Smooth muscle cell (in vitro differentiated cells): ENCODE measurements at regions not wholly inside any gene's neighbourhood (a gene's known extent, or its start where the extent isn't known, plus 50 kb on each side); places are given as distances from the start of the nearest gene placed in this dataset.

Experiments used
- DNase-seq: peaks from one replicate; lab custom pipeline; 2025; ENCODE audit not compliant: unreplicated experiment; lab: John Stamatoyannopoulos, UW
- H2AFZ ChIP-seq: fragments of 200-600 bp; sonication (generic); 2 replicates; pipeline ENCODE4 v1.6.0; 2016; ENCODE audit warnings: antibody characterized with exemption, low read depth, mild to moderate bottlenecking
- H3F3A ChIP-seq: fragments of 200-600 bp; sonication (generic); 2 replicates; pipeline ENCODE4 v1.6.0; 2017; ENCODE audit warnings: antibody characterized with exemption, low read depth
- H3K27ac ChIP-seq: fragments of 200-600 bp; sonication (generic); 2 replicates; pipeline ENCODE4 v1.5.1; 2016; ENCODE audit warnings: low read depth, mild to moderate bottlenecking
- H3K27me3 ChIP-seq: fragments of 200-600 bp; sonication (generic); 2 replicates; pipeline ENCODE4 v1.6.1; 2016; ENCODE audit warnings: low read depth, mild to moderate bottlenecking
- H3K36me3 ChIP-seq: fragments of 200-600 bp; sonication (generic); 2 replicates; pipeline ENCODE4 v1.5.1; 2016; ENCODE audit warnings: low read depth
- H3K4me1 ChIP-seq: fragments of 200-600 bp; sonication (generic); 2 replicates; pipeline ENCODE4 v1.5.1; 2016; ENCODE audit warnings: low read depth
- H3K4me2 ChIP-seq: fragments of 200-600 bp; sonication (generic); 2 replicates; pipeline ENCODE4 v1.6.0; 2016; ENCODE audit warnings: mild to moderate bottlenecking
- H3K4me3 ChIP-seq: fragments of 200-600 bp; sonication (generic); 2 replicates; pipeline ENCODE4 v1.5.1; 2016; ENCODE audit warnings: mild to moderate bottlenecking
- H3K79me2 ChIP-seq: fragments of 200-600 bp; sonication (generic); 2 replicates; pipeline ENCODE4 v1.6.0; 2016; ENCODE audit warnings: low read depth, mild to moderate bottlenecking
- H3K9ac ChIP-seq: fragments of 200-600 bp; sonication (generic); 2 replicates; pipeline ENCODE4 v1.6.0; 2016; ENCODE audit warnings: low read depth
- H3K9me3 ChIP-seq: fragments of 200-600 bp; sonication (generic); replicated peaks from 2 replicates; pipeline ENCODE4 v1.5.1; 2016; ENCODE audit warnings: low read depth
- H4K20me1 ChIP-seq: fragments of 200-600 bp; sonication (generic); 2 replicates; pipeline ENCODE4 v1.6.0; 2016; ENCODE audit warnings: low read depth
- WGBS: methylation state at CpG from one replicate; pipeline ENCODE4 v1.1.7; 2016; ENCODE audit warnings: low lambda C conversion rate; 5-methylcytosine and 5-hydroxymethylcytosine counted together
- TF ChIP-seq, protein P1 (sequence below): fragments of 200-600 bp; sonication (generic); IDR thresholded peaks from 2 replicates; pipeline ENCODE4 v1.5.1; 2017; ENCODE audit warnings: borderline replicate concordance, mild to moderate bottlenecking, antibody characterized with exemption; ENCODE audit not compliant: insufficient read depth, poor library complexity, severe bottlenecking

DNA sequence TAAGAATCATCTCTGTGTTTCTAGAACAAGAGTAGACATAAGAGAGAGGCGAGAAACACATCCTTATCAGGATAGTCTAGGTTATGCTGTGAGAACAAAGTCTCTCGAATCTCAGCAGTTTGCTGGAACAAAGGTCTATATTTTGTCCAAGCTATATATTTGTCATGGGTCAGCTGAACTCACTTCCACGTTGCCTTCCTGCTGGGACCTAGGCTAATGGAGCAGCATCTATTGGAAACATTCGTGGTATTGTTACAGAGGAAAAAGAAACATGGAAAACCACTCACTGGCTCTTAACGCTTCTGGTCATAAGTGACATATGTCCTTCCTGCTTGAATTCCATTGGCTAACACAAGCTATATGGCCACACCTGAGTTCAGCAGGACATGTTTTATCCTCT, 112.6 kb upstream of the DYRK2 start:
- peaks cover 6% of the 10 kb centered on the region for H3F3A ChIP-seq
- no peaks in the 10 kb centered on the region for H3K27me3 ChIP-seq
- TF ChIP-seq, protein P1, sequence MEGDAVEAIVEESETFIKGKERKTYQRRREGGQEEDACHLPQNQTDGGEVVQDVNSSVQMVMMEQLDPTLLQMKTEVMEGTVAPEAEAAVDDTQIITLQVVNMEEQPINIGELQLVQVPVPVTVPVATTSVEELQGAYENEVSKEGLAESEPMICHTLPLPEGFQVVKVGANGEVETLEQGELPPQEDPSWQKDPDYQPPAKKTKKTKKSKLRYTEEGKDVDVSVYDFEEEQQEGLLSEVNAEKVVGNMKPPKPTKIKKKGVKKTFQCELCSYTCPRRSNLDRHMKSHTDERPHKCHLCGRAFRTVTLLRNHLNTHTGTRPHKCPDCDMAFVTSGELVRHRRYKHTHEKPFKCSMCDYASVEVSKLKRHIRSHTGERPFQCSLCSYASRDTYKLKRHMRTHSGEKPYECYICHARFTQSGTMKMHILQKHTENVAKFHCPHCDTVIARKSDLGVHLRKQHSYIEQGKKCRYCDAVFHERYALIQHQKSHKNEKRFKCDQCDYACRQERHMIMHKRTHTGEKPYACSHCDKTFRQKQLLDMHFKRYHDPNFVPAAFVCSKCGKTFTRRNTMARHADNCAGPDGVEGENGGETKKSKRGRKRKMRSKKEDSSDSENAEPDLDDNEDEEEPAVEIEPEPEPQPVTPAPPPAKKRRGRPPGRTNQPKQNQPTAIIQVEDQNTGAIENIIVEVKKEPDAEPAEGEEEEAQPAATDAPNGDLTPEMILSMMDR: no peak
- no peak overlapping the region for H3K4me3 ChIP-seq
- peaks cover 4% of the 10 kb centered on the region for H3K4me1 ChIP-seq
- no peaks in the 10 kb centered on the region for H3K9me3 ChIP-seq
- no peaks in the 10 kb centered on the region for H3K36me3 ChIP-seq
- no peak overlapping the region for H3K4me2 ChIP-seq
- no peak overlapping the region for H3K9ac ChIP-seq
- H3K79me2 ChIP-seq: no peaks in the 10 kb centered on the region
- 93% methylated on average over 5 of the region's 5 CpGs for WGBS
- H4K20me1 ChIP-seq: no peaks in the 10 kb centered on the region
- no peak overlapping the region for H3K27ac ChIP-seq
- no peak for DNase-seq
- H2AFZ ChIP-seq: no peak overlapping the region

DNA sequence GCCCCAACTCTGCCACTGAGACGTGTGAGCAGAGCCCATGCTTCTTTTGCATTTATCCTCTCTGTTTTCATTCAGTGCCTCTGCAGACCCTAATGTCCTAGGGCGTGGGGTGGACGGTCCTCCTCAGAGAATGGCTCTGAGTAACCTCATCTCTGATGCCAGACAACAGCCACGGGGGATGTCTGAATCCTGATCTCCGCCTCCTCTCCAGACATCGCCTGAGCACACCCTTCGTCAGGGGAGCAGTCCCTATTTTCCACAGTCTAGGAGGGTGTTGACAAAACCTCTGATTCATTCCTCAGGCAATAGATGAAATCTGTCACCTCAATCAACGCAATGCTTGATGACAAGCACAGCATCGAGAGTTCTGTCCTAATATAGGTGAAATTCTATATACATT, 109.2 kb upstream of the DYRK2 start:
- WGBS: 72% methylated on average over 9 of the region's 9 CpGs
- Histone ChIP-seq H3K79me2 (no peaks in the 10 kb centered on the region), H3K36me3 (no peaks in the 10 kb centered on the region), H3K4me3 (no peak overlapping the region), H3K4me2 (no peak overlapping the region), H2AFZ (no peak overlapping the region), H3K4me1 (no peaks in the 10 kb centered on the region), H3K27me3 (peaks cover 3% of the 10 kb centered on the region), H3K9ac (no peak overlapping the region), H4K20me1 (no peaks in the 10 kb centered on the region), H3F3A (no peaks in the 10 kb centered on the region), H3K9me3 (no peaks in the 10 kb centered on the region), H3K27ac (peak overlapping the region; percentile 30)
- TF ChIP-seq, protein P1: no peak
- DNase-seq: no peak

DNA sequence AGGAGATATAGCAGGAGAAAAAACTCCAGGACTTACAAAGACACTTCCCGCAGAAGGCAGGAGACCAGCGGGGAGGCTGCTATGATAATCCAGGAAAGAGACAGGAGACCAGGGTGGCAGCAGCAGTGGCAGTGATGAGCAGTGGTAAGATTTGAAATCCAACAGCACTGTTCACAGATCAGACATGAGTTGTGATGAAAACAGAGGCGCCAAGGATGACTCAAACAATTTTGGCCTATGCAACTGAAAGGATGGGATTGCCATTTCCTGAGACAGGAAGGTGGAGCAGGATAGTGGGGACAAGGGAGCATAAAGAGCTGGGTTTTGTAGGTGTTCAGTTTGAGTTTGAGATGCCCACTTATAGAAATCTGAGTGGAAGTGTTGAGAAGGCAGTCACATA, 108.6 kb upstream of the DYRK2 start:
- no peak overlapping the region for H3K9ac ChIP-seq
- no peak overlapping the region for H3K4me2 ChIP-seq
- H3K4me1 ChIP-seq: no peaks in the 10 kb centered on the region
- DNase-seq: no peak
- H3K27ac ChIP-seq: peak overlapping the region; percentile 30
- H2AFZ ChIP-seq: no peak overlapping the region
- no peak overlapping the region for H3K4me3 ChIP-seq
- H3K27me3 ChIP-seq: peaks cover 3% of the 10 kb centered on the region
- WGBS: 81% methylated on average over 3 of the region's 3 CpGs
- no peaks in the 10 kb centered on the region for H3K9me3 ChIP-seq
- TF ChIP-seq, protein P1: no peak
- H4K20me1 ChIP-seq: no peaks in the 10 kb centered on the region
- H3K79me2 ChIP-seq: no peaks in the 10 kb centered on the region
- H3F3A ChIP-seq: no peaks in the 10 kb centered on the region
- H3K36me3 ChIP-seq: no peaks in the 10 kb centered on the region

DNA sequence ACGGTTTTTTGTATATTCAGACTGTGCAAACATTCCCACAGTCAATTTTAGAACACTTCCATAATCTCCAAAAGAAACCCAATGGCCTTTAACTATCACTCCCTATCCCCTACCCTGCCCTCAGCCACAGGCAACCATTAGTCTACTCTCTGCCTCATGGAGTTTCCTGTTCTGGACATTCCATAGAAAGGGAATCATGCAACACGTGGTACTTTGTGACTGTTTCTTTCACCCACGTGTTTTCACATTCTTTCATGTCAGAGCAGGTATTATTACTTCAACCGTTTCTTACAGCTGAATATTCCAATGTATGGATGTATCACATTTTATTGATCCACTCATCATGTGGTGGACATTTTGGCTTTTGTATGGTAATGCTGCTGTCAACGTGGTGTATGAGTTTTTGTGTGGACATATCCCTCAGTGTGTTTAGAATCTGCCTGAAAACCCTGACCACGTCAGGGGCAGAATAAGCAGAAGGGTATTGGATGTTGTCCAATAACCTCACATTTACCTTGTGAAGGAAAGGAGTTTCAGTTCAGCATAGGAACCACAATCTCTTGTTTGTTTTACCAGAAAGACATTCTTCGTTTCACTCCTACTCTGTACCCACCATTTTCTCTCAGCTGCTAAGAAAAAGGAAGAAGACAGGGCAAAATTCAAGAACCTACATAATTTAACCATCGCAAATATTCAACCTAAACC, 107.5 kb upstream of the DYRK2 start:
- no peaks in the 10 kb centered on the region for H3K79me2 ChIP-seq
- no peaks in the 10 kb centered on the region for H3F3A ChIP-seq
- H4K20me1 ChIP-seq: no peaks in the 10 kb centered on the region
- H3K4me2 ChIP-seq: no peak overlapping the region
- no peak overlapping the region for H3K4me3 ChIP-seq
- TF ChIP-seq, protein P1: no peak
- H2AFZ ChIP-seq: no peak overlapping the region
- H3K27me3 ChIP-seq: peaks cover 3% of the 10 kb centered on the region
- H3K36me3 ChIP-seq: no peaks in the 10 kb centered on the region
- no peaks in the 10 kb centered on the region for H3K4me1 ChIP-seq
- 72% methylated on average over 8 of the region's 8 CpGs for WGBS
- no peaks in the 10 kb centered on the region for H3K9me3 ChIP-seq
- H3K27ac ChIP-seq: peak overlapping the region; percentile 21
- DNase-seq: no peak
- no peak overlapping the region for H3K9ac ChIP-seq
